ENCODE measurements at regions not wholly inside any gene's neighbourhood (a gene's known extent, or its start where the extent isn't known, plus 50 kb on each side); places are given as distances from the start of the nearest gene placed in this dataset.

DNA sequence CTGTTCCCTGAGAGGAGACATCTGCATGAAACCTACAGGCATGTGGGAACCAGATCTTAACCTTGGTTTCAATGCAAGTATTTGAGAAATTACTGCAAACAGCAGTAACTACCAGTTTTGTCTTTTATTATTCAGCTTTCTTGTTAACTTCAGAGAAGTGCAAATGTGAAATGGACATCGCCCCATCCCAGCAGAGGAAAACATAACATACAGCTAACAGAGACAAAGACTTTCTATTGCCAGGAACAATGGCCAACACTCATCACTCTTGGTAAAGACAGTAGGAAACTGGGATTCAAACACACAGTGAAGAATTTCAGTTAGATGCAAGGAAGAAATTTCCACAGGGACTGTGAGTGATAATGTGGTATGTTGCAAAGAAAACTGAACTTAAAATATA is 115.1 kb downstream of the SLC30A10 start:
- no peak for DNase-seq
- H3K27me3 ChIP-seq (replicated peaks; ENCODE audit: insufficient read depth, low read length), result no peaks in the 10 kb centered on the region
- no peaks in the 10 kb centered on the region for H3K9me3 ChIP-seq (replicated peaks; ENCODE audit: insufficient read depth, low read length)
- H3K4me1 ChIP-seq (ENCODE audit: low read length), result no peaks in the 10 kb centered on the region
- TF ChIP-seq, protein P1, sequence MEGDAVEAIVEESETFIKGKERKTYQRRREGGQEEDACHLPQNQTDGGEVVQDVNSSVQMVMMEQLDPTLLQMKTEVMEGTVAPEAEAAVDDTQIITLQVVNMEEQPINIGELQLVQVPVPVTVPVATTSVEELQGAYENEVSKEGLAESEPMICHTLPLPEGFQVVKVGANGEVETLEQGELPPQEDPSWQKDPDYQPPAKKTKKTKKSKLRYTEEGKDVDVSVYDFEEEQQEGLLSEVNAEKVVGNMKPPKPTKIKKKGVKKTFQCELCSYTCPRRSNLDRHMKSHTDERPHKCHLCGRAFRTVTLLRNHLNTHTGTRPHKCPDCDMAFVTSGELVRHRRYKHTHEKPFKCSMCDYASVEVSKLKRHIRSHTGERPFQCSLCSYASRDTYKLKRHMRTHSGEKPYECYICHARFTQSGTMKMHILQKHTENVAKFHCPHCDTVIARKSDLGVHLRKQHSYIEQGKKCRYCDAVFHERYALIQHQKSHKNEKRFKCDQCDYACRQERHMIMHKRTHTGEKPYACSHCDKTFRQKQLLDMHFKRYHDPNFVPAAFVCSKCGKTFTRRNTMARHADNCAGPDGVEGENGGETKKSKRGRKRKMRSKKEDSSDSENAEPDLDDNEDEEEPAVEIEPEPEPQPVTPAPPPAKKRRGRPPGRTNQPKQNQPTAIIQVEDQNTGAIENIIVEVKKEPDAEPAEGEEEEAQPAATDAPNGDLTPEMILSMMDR (IDR thresholded peaks at IDR 0.05; ENCODE audit: low read length), result no peak
- TF ChIP-seq EZH2 (optimal IDR thresholded peaks at IDR 0.05; ENCODE audit: low read depth, low read length) (no peak), EZH2phosphoT487 (IDR thresholded peaks at IDR 0.05; ENCODE audit: low read length) (no peak)
- H4K20me1 ChIP-seq (ENCODE audit: insufficient read depth, low read length), result no peaks in the 10 kb centered on the region
- no peaks in the 10 kb centered on the region for H3F3A ChIP-seq (ENCODE audit: insufficient read depth, low read length)
- no peak overlapping the region for H3K9ac ChIP-seq (ENCODE audit: low read length)
- no peaks in the 10 kb centered on the region for H3K9me2 ChIP-seq (replicated peaks; ENCODE audit: insufficient read depth, low read length)
- no peaks in the 10 kb centered on the region for H3K79me2 ChIP-seq (ENCODE audit: low read length)
- no peaks in the 10 kb centered on the region for H3K36me3 ChIP-seq (replicated peaks; ENCODE audit: insufficient read depth, low read length)
- no peak overlapping the region for H3K4me3 ChIP-seq (ENCODE audit: low read length)
- H3K27ac ChIP-seq (ENCODE audit: low read length), result no peak overlapping the region
- no peak overlapping the region for H3K4me2 ChIP-seq (ENCODE audit: low read depth, low read length)
- H2AFZ ChIP-seq (ENCODE audit: low read length), result no peak overlapping the region

DNA sequence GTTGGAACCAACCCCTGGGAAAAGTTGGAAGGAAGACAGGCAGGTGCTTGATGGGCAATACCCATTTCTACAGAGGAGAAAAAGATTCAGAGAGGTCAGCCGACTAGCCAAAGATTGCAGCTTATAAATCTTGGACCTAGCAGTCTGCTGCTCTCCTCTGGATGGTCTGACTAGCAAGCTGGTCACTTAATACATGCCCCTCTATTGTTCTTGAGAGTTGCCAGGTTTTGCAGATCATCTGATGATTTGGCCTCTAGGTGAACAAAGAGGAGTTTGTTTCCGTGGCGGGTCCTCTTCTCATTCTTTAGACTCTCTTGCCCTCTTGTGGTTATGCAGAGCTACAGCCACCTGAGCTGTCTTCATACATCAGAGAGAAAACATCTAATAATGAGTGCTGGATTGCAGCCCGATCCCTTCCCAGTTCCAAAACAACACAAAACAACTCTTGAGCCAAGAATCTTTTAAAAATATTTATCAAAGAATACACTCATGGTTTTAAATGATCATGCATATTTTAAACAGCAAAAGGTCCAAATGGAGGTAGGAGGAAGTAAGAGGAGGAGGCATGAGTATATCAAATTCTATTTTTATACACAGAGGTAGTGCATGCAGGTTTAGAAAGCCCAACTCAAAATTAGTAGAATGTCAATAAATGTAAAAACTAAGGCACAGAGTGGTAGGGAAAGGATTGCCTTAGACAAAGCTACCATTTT is 115.7 kb downstream of the SLC30A10 start:
- no peak overlapping the region for H3K27ac ChIP-seq (ENCODE audit: low read length)
- no peak for TF ChIP-seq EZH2 (optimal IDR thresholded peaks at IDR 0.05; ENCODE audit: low read depth, low read length)
- TF ChIP-seq, protein P1 (IDR thresholded peaks at IDR 0.05; ENCODE audit: low read length), result peak; percentile 92
- no peak for TF ChIP-seq EZH2phosphoT487 (IDR thresholded peaks at IDR 0.05; ENCODE audit: low read length)
- no peak overlapping the region for H3K4me2 ChIP-seq (ENCODE audit: low read depth, low read length)
- DNase-seq, result peak; percentile 82
- H3F3A ChIP-seq (ENCODE audit: insufficient read depth, low read length), result no peaks in the 10 kb centered on the region
- no peaks in the 10 kb centered on the region for H3K4me1 ChIP-seq (ENCODE audit: low read length)
- no peaks in the 10 kb centered on the region for H3K9me2 ChIP-seq (replicated peaks; ENCODE audit: insufficient read depth, low read length)
- H3K4me3 ChIP-seq (ENCODE audit: low read length), result no peak overlapping the region
- H3K9me3 ChIP-seq (replicated peaks; ENCODE audit: insufficient read depth, low read length), result no peaks in the 10 kb centered on the region
- H2AFZ ChIP-seq (ENCODE audit: low read length), result 0 out of 2 replicates have a peak overlapping the region, but pooled peaks have one; percentile 12
- no peaks in the 10 kb centered on the region for H4K20me1 ChIP-seq (ENCODE audit: insufficient read depth, low read length)
- no peak overlapping the region for H3K9ac ChIP-seq (ENCODE audit: low read length)
- no peaks in the 10 kb centered on the region for H3K79me2 ChIP-seq (ENCODE audit: low read length)
- H3K27me3 ChIP-seq (replicated peaks; ENCODE audit: insufficient read depth, low read length), result no peaks in the 10 kb centered on the region
- H3K36me3 ChIP-seq (replicated peaks; ENCODE audit: insufficient read depth, low read length), result no peaks in the 10 kb centered on the region

DNA sequence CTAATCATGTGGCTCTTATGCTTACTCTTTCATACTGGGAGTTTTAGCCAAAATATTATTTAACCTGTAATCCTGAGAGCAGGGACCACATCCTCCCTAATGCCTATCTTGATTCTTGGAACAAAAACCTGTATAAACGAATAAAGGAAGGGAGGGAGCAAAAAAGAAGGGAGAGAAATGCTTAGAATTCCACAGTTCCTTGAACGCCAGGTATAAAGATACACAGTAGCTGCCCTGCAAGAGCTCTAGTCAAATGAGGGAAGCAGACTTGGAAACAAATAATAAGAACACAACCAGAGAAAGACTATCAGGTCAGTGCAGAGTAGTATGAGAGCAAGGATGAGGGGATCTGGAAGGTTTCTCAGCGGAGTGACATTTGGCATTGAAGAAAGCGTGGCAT is 116.3 kb downstream of the SLC30A10 start:
- Histone ChIP-seq H3K4me3 (ENCODE audit: low read length) (no peak overlapping the region), H3K9me2 (replicated peaks; ENCODE audit: insufficient read depth, low read length) (no peaks in the 10 kb centered on the region), H3K9ac (ENCODE audit: low read length) (no peak overlapping the region), H3K4me2 (ENCODE audit: low read depth, low read length) (no peak overlapping the region), H3K4me1 (ENCODE audit: low read length) (no peaks in the 10 kb centered on the region), H4K20me1 (ENCODE audit: insufficient read depth, low read length) (no peaks in the 10 kb centered on the region), H3K36me3 (replicated peaks; ENCODE audit: insufficient read depth, low read length) (no peaks in the 10 kb centered on the region), H2AFZ (ENCODE audit: low read length) (0 out of 2 replicates have a peak overlapping the region, but pooled peaks have one; percentile 12), H3K27me3 (replicated peaks; ENCODE audit: insufficient read depth, low read length) (no peaks in the 10 kb centered on the region), H3F3A (ENCODE audit: insufficient read depth, low read length) (no peaks in the 10 kb centered on the region), H3K79me2 (ENCODE audit: low read length) (no peaks in the 10 kb centered on the region), H3K9me3 (replicated peaks; ENCODE audit: insufficient read depth, low read length) (no peaks in the 10 kb centered on the region), H3K27ac (ENCODE audit: low read length) (no peak overlapping the region)
- no peak for TF ChIP-seq EZH2phosphoT487 (IDR thresholded peaks at IDR 0.05; ENCODE audit: low read length)
- TF ChIP-seq, protein P1 (IDR thresholded peaks at IDR 0.05; ENCODE audit: low read length), result no peak
- no peak for TF ChIP-seq EZH2 (optimal IDR thresholded peaks at IDR 0.05; ENCODE audit: low read depth, low read length)
- DNase-seq, result no peak

Data from MM.1S (cell line).